B cell (primary cell): ENCODE measurements at regions not wholly inside any gene's neighbourhood (a gene's known extent, or its start where the extent isn't known, plus 50 kb on each side); places are given as distances from the start of the nearest gene placed in this dataset.

Experiments
- EZH2 ChIP-seq: IDR thresholded peaks from 2 replicates; pipeline ENCODE4 v1.6.1; 2012; ENCODE audit warnings: borderline replicate concordance, low read depth, mild to moderate bottlenecking, moderate library complexity, low read length; ENCODE audit not compliant: insufficient read depth, poor library complexity, severe bottlenecking
- TF ChIP-seq, protein P1 (sequence below): fragments of 200-600 bp; IDR thresholded peaks from one replicate; pipeline ENCODE4 v1.8.0; 2022; ENCODE audit warnings: antibody characterized with exemption, mild to moderate bottlenecking

- TF ChIP-seq, protein P1, sequence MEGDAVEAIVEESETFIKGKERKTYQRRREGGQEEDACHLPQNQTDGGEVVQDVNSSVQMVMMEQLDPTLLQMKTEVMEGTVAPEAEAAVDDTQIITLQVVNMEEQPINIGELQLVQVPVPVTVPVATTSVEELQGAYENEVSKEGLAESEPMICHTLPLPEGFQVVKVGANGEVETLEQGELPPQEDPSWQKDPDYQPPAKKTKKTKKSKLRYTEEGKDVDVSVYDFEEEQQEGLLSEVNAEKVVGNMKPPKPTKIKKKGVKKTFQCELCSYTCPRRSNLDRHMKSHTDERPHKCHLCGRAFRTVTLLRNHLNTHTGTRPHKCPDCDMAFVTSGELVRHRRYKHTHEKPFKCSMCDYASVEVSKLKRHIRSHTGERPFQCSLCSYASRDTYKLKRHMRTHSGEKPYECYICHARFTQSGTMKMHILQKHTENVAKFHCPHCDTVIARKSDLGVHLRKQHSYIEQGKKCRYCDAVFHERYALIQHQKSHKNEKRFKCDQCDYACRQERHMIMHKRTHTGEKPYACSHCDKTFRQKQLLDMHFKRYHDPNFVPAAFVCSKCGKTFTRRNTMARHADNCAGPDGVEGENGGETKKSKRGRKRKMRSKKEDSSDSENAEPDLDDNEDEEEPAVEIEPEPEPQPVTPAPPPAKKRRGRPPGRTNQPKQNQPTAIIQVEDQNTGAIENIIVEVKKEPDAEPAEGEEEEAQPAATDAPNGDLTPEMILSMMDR: no peak
- no peak for TF ChIP-seq EZH2
Measured at GRCh38 chr18:22790545-22791309, 142.4 kb upstream of the RBBP8 start.
